Parathyroid adenoma (tissue), 2 donors: ENCODE measurements at regions not wholly inside any gene's neighbourhood (a gene's known extent, or its start where the extent isn't known, plus 50 kb on each side); places are given as distances from the start of the nearest gene placed in this dataset.

Source experiments
- H2AFZ ChIP-seq: fragments of 300-600 bp; sonication (generic); one replicate; pipeline ENCODE4 v1.7.0; 2017; ENCODE audit warnings: antibody characterized with exemption, mild to moderate bottlenecking
- H3K27ac ChIP-seq: fragments of 300-600 bp; sonication (generic); one replicate; pipeline ENCODE4 v1.7.0; 2017
- H3K27me3 ChIP-seq: fragments of 300-600 bp; sonication (generic); one replicate; pipeline ENCODE4 v1.7.0; 2017; ENCODE audit warnings: low read length; ENCODE audit not compliant: control insufficient read depth, insufficient read depth
- H3K36me3 ChIP-seq: fragments of 300-600 bp; sonication (generic); one replicate; pipeline ENCODE4 v1.7.0; 2017; ENCODE audit warnings: low read length; ENCODE audit not compliant: control insufficient read depth, insufficient read depth
- H3K4me1 ChIP-seq: fragments of 300-600 bp; sonication (generic); one replicate; pipeline ENCODE4 v1.7.0; 2017; ENCODE audit warnings: control low read depth
- H3K4me2 ChIP-seq: fragments of 300-600 bp; sonication (generic); one replicate; pipeline ENCODE4 v1.7.0; 2017; ENCODE audit warnings: low read length
- H3K4me3 ChIP-seq: fragments of 300-600 bp; sonication (generic); one replicate; pipeline ENCODE4 v1.7.0; 2017; ENCODE audit warnings: low read depth, low read length
- H3K79me2 ChIP-seq: fragments of 300-600 bp; sonication (generic); one replicate; pipeline ENCODE4 v1.7.0; 2017; ENCODE audit warnings: control low read depth
- H3K9ac ChIP-seq: fragments of 300-600 bp; sonication (generic); one replicate; pipeline ENCODE4 v1.7.0; 2017; ENCODE audit warnings: mild to moderate bottlenecking
- H3K9me3 ChIP-seq: fragments of 300-600 bp; sonication (generic); one replicate; pipeline ENCODE4 v1.7.0; 2017; ENCODE audit warnings: low read length; ENCODE audit not compliant: control insufficient read depth
- TF ChIP-seq, protein P1 (sequence below): fragments of 300-600 bp; sonication (generic); IDR thresholded peaks from one replicate; pipeline ENCODE4 v1.7.0; 2017; ENCODE audit warnings: antibody characterized with exemption, mild to moderate bottlenecking
- donor health status: primary hyperparathyroidism.

- no peaks in the 10 kb centered on the region for H3K9me3 ChIP-seq
- TF ChIP-seq, protein P1, sequence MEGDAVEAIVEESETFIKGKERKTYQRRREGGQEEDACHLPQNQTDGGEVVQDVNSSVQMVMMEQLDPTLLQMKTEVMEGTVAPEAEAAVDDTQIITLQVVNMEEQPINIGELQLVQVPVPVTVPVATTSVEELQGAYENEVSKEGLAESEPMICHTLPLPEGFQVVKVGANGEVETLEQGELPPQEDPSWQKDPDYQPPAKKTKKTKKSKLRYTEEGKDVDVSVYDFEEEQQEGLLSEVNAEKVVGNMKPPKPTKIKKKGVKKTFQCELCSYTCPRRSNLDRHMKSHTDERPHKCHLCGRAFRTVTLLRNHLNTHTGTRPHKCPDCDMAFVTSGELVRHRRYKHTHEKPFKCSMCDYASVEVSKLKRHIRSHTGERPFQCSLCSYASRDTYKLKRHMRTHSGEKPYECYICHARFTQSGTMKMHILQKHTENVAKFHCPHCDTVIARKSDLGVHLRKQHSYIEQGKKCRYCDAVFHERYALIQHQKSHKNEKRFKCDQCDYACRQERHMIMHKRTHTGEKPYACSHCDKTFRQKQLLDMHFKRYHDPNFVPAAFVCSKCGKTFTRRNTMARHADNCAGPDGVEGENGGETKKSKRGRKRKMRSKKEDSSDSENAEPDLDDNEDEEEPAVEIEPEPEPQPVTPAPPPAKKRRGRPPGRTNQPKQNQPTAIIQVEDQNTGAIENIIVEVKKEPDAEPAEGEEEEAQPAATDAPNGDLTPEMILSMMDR, result peak; percentile 40
- H3K9ac ChIP-seq, result peak overlapping the region; percentile 19
- H3K27me3 ChIP-seq, result no peaks in the 10 kb centered on the region
- H3K4me1 ChIP-seq, result no peaks in the 10 kb centered on the region
- peak overlapping the region; percentile 40 for H3K4me3 ChIP-seq
- H3K36me3 ChIP-seq, result no peaks in the 10 kb centered on the region
- peak overlapping the region; percentile 83 for H2AFZ ChIP-seq
- H3K27ac ChIP-seq, result peak overlapping the region; percentile 32
- peak overlapping the region; percentile 69 for H3K4me2 ChIP-seq
- no peaks in the 10 kb centered on the region for H3K79me2 ChIP-seq
These were observed 177.6 kb downstream of the IGLL1 start for GRCh38 chr22:23402275-23403151.

DNA sequence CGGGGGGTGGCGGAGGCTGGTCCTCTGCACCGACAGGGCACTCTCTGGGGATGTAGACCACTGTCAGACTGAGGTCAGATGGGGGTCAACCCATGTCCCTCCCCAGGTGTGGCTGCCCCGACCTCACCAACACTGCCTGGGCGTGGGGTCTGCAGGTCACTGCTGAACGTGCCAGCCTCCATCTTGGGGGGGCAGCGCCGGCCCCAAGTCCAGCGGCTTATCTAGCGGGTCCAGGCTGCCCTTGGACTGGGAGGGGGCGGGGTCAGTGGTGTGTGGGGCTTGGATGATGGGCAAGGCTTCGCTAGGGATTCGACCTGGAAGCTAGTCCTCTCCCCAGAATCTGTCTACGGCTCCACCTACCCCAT is 178.2 kb downstream of the IGLL1 start:
- peak overlapping the region; percentile 81 for H2AFZ ChIP-seq
- H3K4me2 ChIP-seq, result peak overlapping the region; percentile 69
- no peaks in the 10 kb centered on the region for H3K9me3 ChIP-seq
- TF ChIP-seq, protein P1, result no peak
- no peaks in the 10 kb centered on the region for H3K4me1 ChIP-seq
- no peaks in the 10 kb centered on the region for H3K27me3 ChIP-seq
- no peak overlapping the region for H3K27ac ChIP-seq
- H3K4me3 ChIP-seq, result peak overlapping the region; percentile 40
- H3K36me3 ChIP-seq, result no peaks in the 10 kb centered on the region
- H3K9ac ChIP-seq, result no peak overlapping the region
- H3K79me2 ChIP-seq, result no peaks in the 10 kb centered on the region

- Histone ChIP-seq H3K36me3 (no peaks in the 10 kb centered on the region), H3K27ac (no peak overlapping the region), H3K4me1 (no peaks in the 10 kb centered on the region), H2AFZ (no peak overlapping the region), H3K9ac (no peak overlapping the region), H3K9me3 (no peaks in the 10 kb centered on the region), H3K4me2 (no peak overlapping the region), H3K27me3 (no peaks in the 10 kb centered on the region), H3K4me3 (no peak overlapping the region), H3K79me2 (no peaks in the 10 kb centered on the region)
- TF ChIP-seq, protein P1, result no peak
These were observed 178.8 kb downstream of the IGLL1 start for GRCh38 chr22:23401111-23401909.

DNA sequence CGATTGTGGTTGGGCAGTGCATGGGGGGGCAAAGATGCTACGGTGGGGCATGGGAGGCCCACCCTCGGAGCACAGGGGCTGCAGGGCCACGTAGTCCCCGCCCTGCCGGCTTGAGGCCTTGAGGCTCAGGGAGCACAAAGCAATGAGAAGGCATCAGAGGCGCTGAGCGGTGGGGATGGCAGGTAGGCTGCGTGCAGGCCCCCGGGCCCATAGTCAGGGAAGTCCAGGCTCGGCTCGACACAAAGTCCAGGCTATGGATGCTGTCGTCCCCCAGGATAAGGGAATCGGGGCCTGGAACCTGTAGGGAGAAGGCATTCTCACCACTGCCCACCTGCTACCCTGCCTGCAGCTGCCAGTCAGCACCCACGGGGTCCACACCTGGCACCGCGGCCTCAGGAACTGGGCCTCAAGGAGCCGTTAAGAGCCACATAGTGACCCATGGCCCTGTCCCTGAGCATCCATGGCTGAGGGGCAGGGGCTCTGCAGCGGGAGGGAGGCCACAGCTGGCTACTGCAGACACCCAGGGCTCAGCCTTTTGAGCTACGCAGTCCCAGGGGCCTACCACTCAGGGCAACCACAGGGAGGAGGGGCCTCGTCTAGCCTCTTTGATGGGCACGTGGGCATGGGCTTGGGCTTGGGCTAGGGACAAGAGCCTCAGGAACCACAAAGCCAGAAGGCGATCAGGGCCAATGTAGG is 179.7 kb downstream of the IGLL1 start:
- H2AFZ ChIP-seq, result no peak overlapping the region
- H3K79me2 ChIP-seq, result no peaks in the 10 kb centered on the region
- H3K9ac ChIP-seq, result no peak overlapping the region
- TF ChIP-seq, protein P1, result no peak
- H3K36me3 ChIP-seq, result no peaks in the 10 kb centered on the region
- no peaks in the 10 kb centered on the region for H3K27me3 ChIP-seq
- H3K9me3 ChIP-seq, result no peaks in the 10 kb centered on the region
- H3K4me3 ChIP-seq, result no peak overlapping the region
- H3K4me1 ChIP-seq, result no peaks in the 10 kb centered on the region
- H3K27ac ChIP-seq, result no peak overlapping the region
- no peak overlapping the region for H3K4me2 ChIP-seq
